A549 (cell line): ENCODE measurements at regions not wholly inside any gene's neighbourhood (a gene's known extent, or its start where the extent isn't known, plus 50 kb on each side); places are given as distances from the start of the nearest gene placed in this dataset.

Source experiments
- ATAC-seq, 2 experiments: fragments of 200-7000 bp in 1 of 2; fragments of >200 bp in 1 of 2; cut with Nextera tagmentation in 1 of 2; cut with Tn5 transposase in 1 of 2; 3 replicates each; pipeline versions ENCODE4 v1.8.0 to v1.9.1; 2018 to 2020; ENCODE audit warnings: mild to moderate bottlenecking in 1 of 2, moderate library complexity in 1 of 2
- CTCF ChIA-PET: fragments of 300-600 bp; sonication (Branson Sonifier 250); formaldehyde crosslinking; extraction: SDS; loops from one replicate; lab custom pipeline; 2021; ENCODE audit warnings: antibody characterized with exemption, inconsistent platforms; lab: Yijun Ruan, JAX
- POLR2A ChIA-PET: fragments of 350-600 bp; formaldehyde crosslinking; extraction: SDS; loops from one replicate; lab custom pipeline; 2021; ENCODE audit warnings: antibody characterized with exemption, inconsistent platforms; lab: Yijun Ruan, JAX
- DNase-seq, 2 experiments: peaks; one replicate each; pipeline versions ENCODE4 v3.0.0 to v3.0.0-alpha.2; 2011 to 2016; ENCODE audit warnings: low read depth in 1 of 2, low spot score in 1 of 2
- FAIRE-seq: peaks from 2 replicates; lab custom pipeline; 2011; peaks lifted over from hg19 to GRCh38; lab: Jason Lieb, UNC
- H3K27ac ChIP-seq, 2 experiments: fragments of >200 bp; sonication (Bioruptor Twin); formaldehyde crosslinking; 3 replicates each; pipeline ENCODE4 v1.5.1; 2016 to 2017
- H3K4me1 ChIP-seq: fragments of >200 bp; sonication (Bioruptor Twin); formaldehyde crosslinking; 3 replicates; pipeline ENCODE4 v1.6.1; 2016
- H3K4me2 ChIP-seq: fragments of >200 bp; sonication (Bioruptor Twin); formaldehyde crosslinking; 3 replicates; pipeline ENCODE4 v1.6.1; 2016
- H3K4me3 ChIP-seq: fragments of >200 bp; sonication (Bioruptor Twin); formaldehyde crosslinking; 3 replicates; pipeline ENCODE4 v1.5.1; 2016
- H3K9me3 ChIP-seq: fragments of >200 bp; sonication (Bioruptor Twin); formaldehyde crosslinking; 3 replicates; pipeline ENCODE4 v1.6.1; 2016
- ATOH8 ChIP-seq: fragments of 250-450 bp; sonication (Bioruptor Pico); IDR thresholded peaks from 2 replicates; pipeline ENCODE4 v1.5.0; 2020; ENCODE audit warnings: low read depth, mild to moderate bottlenecking, moderate library complexity
- CBX2 ChIP-seq: fragments of 200-600 bp; sonication (generic); IDR thresholded peaks from 2 replicates; pipeline ENCODE4 v1.6.1; 2016; ENCODE audit warnings: low read depth, mild to moderate bottlenecking, borderline replicate concordance
- CBX8 ChIP-seq: fragments of 200-600 bp; sonication (generic); IDR thresholded peaks from 2 replicates; pipeline ENCODE4 v1.6.1; 2016
- EHF ChIP-seq: fragments of 250-450 bp; sonication (Bioruptor Pico); IDR thresholded peaks from 2 replicates; pipeline ENCODE4 v1.5.0; 2020; ENCODE audit warnings: mild to moderate bottlenecking
- ELK1 ChIP-seq: fragments of 150-350 bp; IDR thresholded peaks from 2 replicates; pipeline ENCODE4 v1.6.1; 2014; ENCODE audit warnings: low read depth, mild to moderate bottlenecking, low read length
- EP300 ChIP-seq, 2 experiments: fragments of >200 bp; sonication (Bioruptor Twin); formaldehyde crosslinking; IDR thresholded peaks; 2 replicates in 1 of 2; 3 replicates in 1 of 2; pipeline ENCODE4 v1.6.1; 2016 to 2017
- ESRRA ChIP-seq: fragments of 150-350 bp; IDR thresholded peaks from 2 replicates; pipeline ENCODE4 v1.6.1; 2014; ENCODE audit warnings: mild to moderate bottlenecking, low read length, borderline replicate concordance
- FOSL2 ChIP-seq, 2 experiments: fragments of 450-650 bp in 1 of 2; fragments of >200 bp in 1 of 2; sonication (Bioruptor Twin) in 1 of 2; formaldehyde crosslinking; IDR thresholded peaks; 2 replicates each; pipeline versions ENCODE4 v1.5.0 to v1.6.1; 2016 to 2020; ENCODE audit warnings: mild to moderate bottlenecking in 1 of 2, moderate library complexity in 1 of 2
- GATA3 ChIP-seq: IDR thresholded peaks from 2 replicates; pipeline ENCODE4 v1.6.1; 2012; ENCODE audit warnings: borderline replicate concordance
- HDAC2 ChIP-seq: fragments of 200-600 bp; sonication (generic); IDR thresholded peaks from 2 replicates; pipeline ENCODE4 v1.6.1; 2016
- HES2 ChIP-seq: fragments of >200 bp; sonication (Bioruptor Twin); formaldehyde crosslinking; IDR thresholded peaks from 2 replicates; pipeline ENCODE4 v1.6.1; 2016
- HEYL ChIP-seq: fragments of 250-450 bp; sonication (Bioruptor Pico); IDR thresholded peaks from 2 replicates; pipeline ENCODE4 v1.8.0; 2021; ENCODE audit warnings: mild to moderate bottlenecking, moderate library complexity
- JUN ChIP-seq, 2 experiments: fragments of >200 bp; sonication (Bioruptor Twin); formaldehyde crosslinking; IDR thresholded peaks; 2 replicates in 1 of 2; 3 replicates in 1 of 2; pipeline ENCODE4 v1.6.1; 2016 to 2017
- KDM1A ChIP-seq: fragments of 200-600 bp; sonication (generic); IDR thresholded peaks from 2 replicates; pipeline ENCODE4 v1.6.1; 2016; ENCODE audit warnings: low read depth, mild to moderate bottlenecking
- MAFK ChIP-seq: fragments of 450-650 bp; IDR thresholded peaks from 2 replicates; pipeline ENCODE4 v1.6.1; 2014; ENCODE audit not compliant: partially characterized antibody
- NPAS2 ChIP-seq: fragments of 250-450 bp; sonication (Bioruptor Pico); IDR thresholded peaks from 2 replicates; pipeline ENCODE4 v1.8.0; 2022; ENCODE audit warnings: mild to moderate bottlenecking, moderate library complexity, borderline replicate concordance
- POLR2A ChIP-seq: IDR thresholded peaks from 2 replicates; pipeline ENCODE4 v1.6.1; 2012; ENCODE audit warnings: mild to moderate bottlenecking, low read length
- RAD21 ChIP-seq, 2 experiments: fragments of >200 bp in 1 of 2; sonication (Bioruptor Twin) in 1 of 2; formaldehyde crosslinking in 1 of 2; IDR thresholded peaks in 1 of 2; conservative IDR thresholded peaks in 1 of 2; 2 replicates in 1 of 2; 3 replicates in 1 of 2; pipeline ENCODE4 v1.6.1; 2012 to 2018; ENCODE audit warnings: inconsistent platforms in 1 of 2
- RARB ChIP-seq: fragments of 250-450 bp; sonication (Bioruptor Pico); IDR thresholded peaks from 2 replicates; pipeline ENCODE4 v1.8.0; 2021; ENCODE audit warnings: mild to moderate bottlenecking, moderate library complexity
- REST ChIP-seq: fragments of 200-600 bp; sonication (generic); IDR thresholded peaks from 2 replicates; pipeline ENCODE4 v1.6.1; 2016; ENCODE audit warnings: antibody characterized with exemption, mild to moderate bottlenecking, moderate library complexity
- RFX5 ChIP-seq: fragments of 450-650 bp; IDR thresholded peaks from 2 replicates; pipeline ENCODE4 v1.7.1; 2014; ENCODE audit warnings: antibody characterized with exemption, mild to moderate bottlenecking, moderate library complexity
- RNF2 ChIP-seq: fragments of 200-600 bp; sonication (generic); IDR thresholded peaks from 2 replicates; pipeline ENCODE4 v1.6.1; 2016; ENCODE audit warnings: low read depth, mild to moderate bottlenecking, antibody characterized with exemption, moderate library complexity, borderline replicate concordance
- USF2 ChIP-seq: fragments of 450-650 bp; IDR thresholded peaks from 2 replicates; pipeline ENCODE4 v1.6.1; 2014; ENCODE audit warnings: antibody characterized with exemption
- ZSCAN20 ChIP-seq: fragments of 250-450 bp; sonication (Bioruptor Pico); IDR thresholded peaks from 2 replicates; pipeline ENCODE4 v1.8.0; 2022; ENCODE audit warnings: mild to moderate bottlenecking, moderate library complexity
- WGBS: methylation state at CpG from one replicate; pipeline ENCODE4 v1.1.6; 2017; ENCODE audit errors: missing lambda C conversion rate; 5-methylcytosine and 5-hydroxymethylcytosine counted together

- TF ChIP-seq POLR2A (no peak), RAD21 (conservative IDR thresholded peaks at IDR 0.05 in 1 of 2, IDR thresholded peaks at IDR 0.05 in 1 of 2) (no peak), RNF2 (no peak), ZSCAN20 (CRISPR knock-in tag) (no peak), EHF (CRISPR knock-in tag) (no peak), GATA3 (no peak), HEYL (CRISPR knock-in tag) (no peak)
Observed at GRCh38 chr11:4194889-4195288, 100.3 kb downstream of the RRM1 start (continued).

GRCh38 chr11:4191031-4191571, 96.5 kb downstream of the RRM1 start:
- FAIRE-seq: no peak
- no peak for TF ChIP-seq KDM1A
- TF ChIP-seq EP300 (IDR thresholded peaks at IDR 0.05): no peak
- no peak for TF ChIP-seq HDAC2
- no peak for TF ChIP-seq MAFK
- no peak for TF ChIP-seq RNF2
- no peak for TF ChIP-seq NPAS2 (CRISPR knock-in tag)
- no peak for TF ChIP-seq REST
- no peak for TF ChIP-seq ATOH8 (CRISPR knock-in tag)
- TF ChIP-seq ZSCAN20 (CRISPR knock-in tag): no peak
- no peak for TF ChIP-seq RFX5
- no peak for TF ChIP-seq CBX8
- TF ChIP-seq ELK1: no peak
- no peak for TF ChIP-seq ESRRA
- TF ChIP-seq, all 56 proteins: peak for 0

GRCh38 chr11:4190519-4190918, 95.9 kb downstream of the RRM1 start:
- no peak overlapping the region for H3K4me2 ChIP-seq
- WGBS: 75% methylated on average over 8 of the region's 8 CpGs
- FAIRE-seq: no peak
- no peak for ATAC-seq
- H3K27ac ChIP-seq: no peak overlapping the region
- H3K9me3 ChIP-seq: no peaks in the 10 kb centered on the region
- no peak for TF ChIP-seq USF2
- no peak for TF ChIP-seq RAD21 (conservative IDR thresholded peaks at IDR 0.05 in 1 of 2, IDR thresholded peaks at IDR 0.05 in 1 of 2)
- no peak for TF ChIP-seq CBX2
- TF ChIP-seq RARB (CRISPR knock-in tag): no peak
- no peak for TF ChIP-seq FOSL2 (IDR thresholded peaks at IDR 0.05)
- TF ChIP-seq FOSL2 (CRISPR knock-in tag; IDR thresholded peaks at IDR 0.05): no peak
- no peak for TF ChIP-seq EHF (CRISPR knock-in tag)
- TF ChIP-seq JUN (IDR thresholded peaks at IDR 0.05): no peak
- TF ChIP-seq HES2: no peak
- no peak overlapping the region for H3K4me3 ChIP-seq
- ChIA-PET POLR2A (no interaction called here), CTCF (interaction anchor here (0.7 to 3.5 kb wide), 4 partner anchors 303 to 437 kb away, joined by 3 to 21 read pairs (median 4); no protein-coding TSS in a partner anchor)
- no peak for DNase-seq
- no peaks in the 10 kb centered on the region for H3K4me1 ChIP-seq

More at GRCh38 chr11:4191031-4191571, 96.5 kb downstream of the RRM1 start:
- WGBS: 49% methylated on average over 9 of the region's 9 CpGs
- DNase-seq: no peak
- POLR2A ChIA-PET: no interaction called here
- H3K4me2 ChIP-seq: no peak overlapping the region
- H3K4me3 ChIP-seq: no peak overlapping the region
- no peaks in the 10 kb centered on the region for H3K4me1 ChIP-seq
- H3K9me3 ChIP-seq: no peaks in the 10 kb centered on the region
- CTCF ChIA-PET: interaction anchor here (0.7 to 3.5 kb wide), 4 partner anchors 303 to 349 kb away, joined by 3 to 21 read pairs (median 6); no protein-coding TSS in a partner anchor
- H3K27ac ChIP-seq: no peak overlapping the region
- ATAC-seq: no peak
